Mammary epithelial cell (primary cell): ENCODE measurements at regions not wholly inside any gene's neighbourhood (a gene's known extent, or its start where the extent isn't known, plus 50 kb on each side); places are given as distances from the start of the nearest gene placed in this dataset.

Experiments used
- EZH2 ChIP-seq: IDR thresholded peaks from 2 replicates; pipeline ENCODE4 v1.6.1; 2012; ENCODE audit warnings: low read length, inconsistent platforms, borderline replicate concordance
- TF ChIP-seq, protein P1 (sequence below), 2 donors: IDR thresholded peaks in 1 of 2; conservative IDR thresholded peaks in 1 of 2; 2 replicates each; pipeline ENCODE4 v1.5.1; 2011 to 2012; ENCODE audit warnings: inconsistent platforms in 2 of 2, low read length in 2 of 2, mild to moderate bottlenecking in 2 of 2, control low read depth in 1 of 2, low read depth in 1 of 2; ENCODE audit not compliant: insufficient read depth in 1 of 2; ENCODE audit errors: extremely low read depth in 1 of 2

DNA sequence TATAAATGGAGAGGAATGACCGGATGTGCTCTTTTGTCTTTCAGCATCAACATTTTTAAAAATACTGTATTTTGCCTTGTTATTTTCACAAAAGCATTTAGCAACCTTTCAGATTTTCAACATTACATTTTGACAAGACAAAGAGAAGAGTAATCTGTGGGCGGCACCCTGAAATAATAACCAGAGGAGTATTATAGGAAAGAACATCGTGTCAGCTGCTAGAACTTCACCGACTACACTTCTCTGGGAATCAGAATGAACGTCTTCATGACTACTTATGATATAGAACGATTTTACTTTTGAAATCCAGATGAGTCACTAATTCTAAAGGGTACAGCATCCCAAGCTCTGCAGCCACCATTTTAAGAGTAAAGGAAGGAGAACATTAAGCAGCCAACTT, 531.5 kb upstream of the FRG1 start:
- TF ChIP-seq, protein P1, sequence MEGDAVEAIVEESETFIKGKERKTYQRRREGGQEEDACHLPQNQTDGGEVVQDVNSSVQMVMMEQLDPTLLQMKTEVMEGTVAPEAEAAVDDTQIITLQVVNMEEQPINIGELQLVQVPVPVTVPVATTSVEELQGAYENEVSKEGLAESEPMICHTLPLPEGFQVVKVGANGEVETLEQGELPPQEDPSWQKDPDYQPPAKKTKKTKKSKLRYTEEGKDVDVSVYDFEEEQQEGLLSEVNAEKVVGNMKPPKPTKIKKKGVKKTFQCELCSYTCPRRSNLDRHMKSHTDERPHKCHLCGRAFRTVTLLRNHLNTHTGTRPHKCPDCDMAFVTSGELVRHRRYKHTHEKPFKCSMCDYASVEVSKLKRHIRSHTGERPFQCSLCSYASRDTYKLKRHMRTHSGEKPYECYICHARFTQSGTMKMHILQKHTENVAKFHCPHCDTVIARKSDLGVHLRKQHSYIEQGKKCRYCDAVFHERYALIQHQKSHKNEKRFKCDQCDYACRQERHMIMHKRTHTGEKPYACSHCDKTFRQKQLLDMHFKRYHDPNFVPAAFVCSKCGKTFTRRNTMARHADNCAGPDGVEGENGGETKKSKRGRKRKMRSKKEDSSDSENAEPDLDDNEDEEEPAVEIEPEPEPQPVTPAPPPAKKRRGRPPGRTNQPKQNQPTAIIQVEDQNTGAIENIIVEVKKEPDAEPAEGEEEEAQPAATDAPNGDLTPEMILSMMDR (conservative IDR thresholded peaks at IDR 0.05 in 1 of 2, IDR thresholded peaks at IDR 0.05 in 1 of 2; ENCODE audit: extremely low read depth in 1 of 2, insufficient read depth in 1 of 2, low read depth in 1 of 2, low read length in 2 of 2) = no peak
- TF ChIP-seq EZH2 = no peak
